ENCODE measurements at regions not wholly inside any gene's neighbourhood (a gene's known extent, or its start where the extent isn't known, plus 50 kb on each side); places are given as distances from the start of the nearest gene placed in this dataset.

DNA sequence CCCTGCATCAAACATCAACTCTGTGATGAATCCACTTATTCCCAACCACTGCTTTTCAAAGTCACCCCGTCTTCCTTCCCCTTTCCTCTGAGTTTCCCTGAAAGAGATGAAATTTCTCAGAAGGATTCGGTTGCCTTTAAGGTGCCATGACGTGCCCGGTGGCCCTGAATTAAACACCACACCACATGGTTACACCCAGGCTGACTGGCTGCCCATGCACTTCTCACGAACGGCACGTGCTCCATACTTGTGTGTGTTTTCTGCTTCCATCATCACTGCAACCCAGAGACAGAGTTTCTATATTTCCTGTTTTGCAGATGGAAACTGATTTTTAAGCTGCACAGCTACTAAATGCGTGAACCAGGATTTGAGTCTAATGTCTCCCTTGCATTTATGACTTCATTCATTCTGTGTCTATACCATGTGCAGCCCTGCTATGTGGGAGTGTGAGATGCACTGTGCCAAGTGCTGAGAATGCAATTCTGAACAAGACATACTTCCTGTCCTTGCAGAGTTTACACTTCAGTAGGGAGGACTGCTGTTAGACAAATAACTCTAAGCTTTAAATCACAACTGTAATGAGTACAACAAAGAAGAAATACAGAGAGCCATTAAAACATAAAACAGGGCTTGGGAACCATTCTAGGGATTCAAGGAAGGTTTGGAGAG lies 162.9 kb downstream of the NXNL2 start:
- Histone ChIP-seq H3K4me3 (ENCODE audit: low read length) (no peak overlapping the region), H2AFZ (ENCODE audit: low read depth, low read length) (no peak overlapping the region), H3K36me3 (replicated peaks; ENCODE audit: low read depth, low read length) (no peaks in the 10 kb centered on the region), H3K4me2 (ENCODE audit: low read length) (no peak overlapping the region), H4K20me1 (ENCODE audit: insufficient read depth, low read length) (no peaks in the 10 kb centered on the region), H3K27me3 (ENCODE audit: low read depth, low read length) (no peaks in the 10 kb centered on the region), H3K9me3 (ENCODE audit: insufficient read depth, low read length) (no peaks in the 10 kb centered on the region), H3K9ac (ENCODE audit: low read length) (no peak overlapping the region), H3K4me1 (ENCODE audit: low read length) (no peaks in the 10 kb centered on the region), H3K27ac (ENCODE audit: low read length) (no peak overlapping the region), H3K79me2 (ENCODE audit: low read length) (no peaks in the 10 kb centered on the region)
- TF ChIP-seq, protein P1, sequence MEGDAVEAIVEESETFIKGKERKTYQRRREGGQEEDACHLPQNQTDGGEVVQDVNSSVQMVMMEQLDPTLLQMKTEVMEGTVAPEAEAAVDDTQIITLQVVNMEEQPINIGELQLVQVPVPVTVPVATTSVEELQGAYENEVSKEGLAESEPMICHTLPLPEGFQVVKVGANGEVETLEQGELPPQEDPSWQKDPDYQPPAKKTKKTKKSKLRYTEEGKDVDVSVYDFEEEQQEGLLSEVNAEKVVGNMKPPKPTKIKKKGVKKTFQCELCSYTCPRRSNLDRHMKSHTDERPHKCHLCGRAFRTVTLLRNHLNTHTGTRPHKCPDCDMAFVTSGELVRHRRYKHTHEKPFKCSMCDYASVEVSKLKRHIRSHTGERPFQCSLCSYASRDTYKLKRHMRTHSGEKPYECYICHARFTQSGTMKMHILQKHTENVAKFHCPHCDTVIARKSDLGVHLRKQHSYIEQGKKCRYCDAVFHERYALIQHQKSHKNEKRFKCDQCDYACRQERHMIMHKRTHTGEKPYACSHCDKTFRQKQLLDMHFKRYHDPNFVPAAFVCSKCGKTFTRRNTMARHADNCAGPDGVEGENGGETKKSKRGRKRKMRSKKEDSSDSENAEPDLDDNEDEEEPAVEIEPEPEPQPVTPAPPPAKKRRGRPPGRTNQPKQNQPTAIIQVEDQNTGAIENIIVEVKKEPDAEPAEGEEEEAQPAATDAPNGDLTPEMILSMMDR (IDR thresholded peaks at IDR 0.05; ENCODE audit: low read depth, low read length), result no peak
- TF ChIP-seq EZH2phosphoT487 (IDR thresholded peaks at IDR 0.05; ENCODE audit: low read depth), result no peak

- H4K20me1 ChIP-seq (ENCODE audit: insufficient read depth, low read length), result no peaks in the 10 kb centered on the region
- H3K27me3 ChIP-seq (ENCODE audit: low read depth, low read length), result no peaks in the 10 kb centered on the region
- H3K4me2 ChIP-seq (ENCODE audit: low read length), result no peak overlapping the region
- no peaks in the 10 kb centered on the region for H3K9me3 ChIP-seq (ENCODE audit: insufficient read depth, low read length)
- no peak overlapping the region for H3K27ac ChIP-seq (ENCODE audit: low read length)
- H3K4me3 ChIP-seq (ENCODE audit: low read length), result no peak overlapping the region
- H3K9ac ChIP-seq (ENCODE audit: low read length), result no peak overlapping the region
- no peaks in the 10 kb centered on the region for H3K4me1 ChIP-seq (ENCODE audit: low read length)
- TF ChIP-seq, protein P1 (IDR thresholded peaks at IDR 0.05; ENCODE audit: low read depth, low read length), result no peak
- TF ChIP-seq EZH2phosphoT487 (IDR thresholded peaks at IDR 0.05; ENCODE audit: low read depth), result no peak
- H3K79me2 ChIP-seq (ENCODE audit: low read length), result no peaks in the 10 kb centered on the region
- no peak overlapping the region for H2AFZ ChIP-seq (ENCODE audit: low read depth, low read length)
- H3K36me3 ChIP-seq (replicated peaks; ENCODE audit: low read depth, low read length), result no peaks in the 10 kb centered on the region
Observed at GRCh38 chr9:88702985-88703384, 168.0 kb downstream of the NXNL2 start.

- H2AFZ ChIP-seq (ENCODE audit: low read depth, low read length), result no peak overlapping the region
Observed at GRCh38 chr9:88706193-88707113, 171.5 kb downstream of the NXNL2 start.

DNA sequence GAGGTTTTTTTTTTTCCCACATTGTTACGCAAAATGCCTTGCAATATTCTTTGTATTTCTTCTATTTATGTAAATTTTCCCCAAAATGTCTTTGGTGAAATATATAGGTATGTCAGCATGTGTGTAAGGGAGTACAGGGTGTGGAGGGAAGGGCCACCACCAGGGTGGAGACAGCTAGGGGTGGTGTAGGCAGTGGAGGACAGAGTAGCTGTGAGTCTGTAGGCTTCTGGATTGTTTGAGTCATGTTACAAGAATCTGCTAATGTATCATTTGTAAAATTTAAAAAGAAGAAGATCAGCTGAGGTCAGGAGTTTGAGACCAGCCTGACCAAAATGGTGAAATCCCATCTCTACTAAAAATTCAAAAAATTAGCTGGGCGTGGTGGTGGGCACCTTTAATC lies 175.5 kb downstream of the NXNL2 start:
- H3K9me3 ChIP-seq (ENCODE audit: insufficient read depth, low read length), result no peaks in the 10 kb centered on the region
- no peak overlapping the region for H3K9ac ChIP-seq (ENCODE audit: low read length)
- no peak for TF ChIP-seq EZH2phosphoT487 (IDR thresholded peaks at IDR 0.05; ENCODE audit: low read depth)
- TF ChIP-seq, protein P1 (IDR thresholded peaks at IDR 0.05; ENCODE audit: low read depth, low read length), result no peak
- no peaks in the 10 kb centered on the region for H4K20me1 ChIP-seq (ENCODE audit: insufficient read depth, low read length)
- H3K27ac ChIP-seq (ENCODE audit: low read length), result no peak overlapping the region
- H2AFZ ChIP-seq (ENCODE audit: low read depth, low read length), result no peak overlapping the region
- H3K36me3 ChIP-seq (replicated peaks; ENCODE audit: low read depth, low read length), result no peaks in the 10 kb centered on the region
- H3K79me2 ChIP-seq (ENCODE audit: low read length), result no peaks in the 10 kb centered on the region
- H3K4me2 ChIP-seq (ENCODE audit: low read length), result no peak overlapping the region
- H3K4me3 ChIP-seq (ENCODE audit: low read length), result no peak overlapping the region
- H3K4me1 ChIP-seq (ENCODE audit: low read length), result no peaks in the 10 kb centered on the region
- H3K27me3 ChIP-seq (ENCODE audit: low read depth, low read length), result no peaks in the 10 kb centered on the region

More at GRCh38 chr9:88706193-88707113, 171.5 kb downstream of the NXNL2 start:
- no peak overlapping the region for H3K4me3 ChIP-seq (ENCODE audit: low read length)
- no peaks in the 10 kb centered on the region for H4K20me1 ChIP-seq (ENCODE audit: insufficient read depth, low read length)
- H3K4me1 ChIP-seq (ENCODE audit: low read length), result no peaks in the 10 kb centered on the region
- H3K4me2 ChIP-seq (ENCODE audit: low read length), result no peak overlapping the region
- no peaks in the 10 kb centered on the region for H3K9me3 ChIP-seq (ENCODE audit: insufficient read depth, low read length)
- H3K27ac ChIP-seq (ENCODE audit: low read length), result no peak overlapping the region
- H3K79me2 ChIP-seq (ENCODE audit: low read length), result no peaks in the 10 kb centered on the region
- TF ChIP-seq, protein P1 (IDR thresholded peaks at IDR 0.05; ENCODE audit: low read depth, low read length), result no peak
- no peak for TF ChIP-seq EZH2phosphoT487 (IDR thresholded peaks at IDR 0.05; ENCODE audit: low read depth)
- no peaks in the 10 kb centered on the region for H3K27me3 ChIP-seq (ENCODE audit: low read depth, low read length)
- no peaks in the 10 kb centered on the region for H3K36me3 ChIP-seq (replicated peaks; ENCODE audit: low read depth, low read length)
- no peak overlapping the region for H3K9ac ChIP-seq (ENCODE audit: low read length)
